ENCODE measurements at regions not wholly inside any gene's neighbourhood (a gene's known extent, or its start where the extent isn't known, plus 50 kb on each side); places are given as distances from the start of the nearest gene placed in this dataset.

DNA sequence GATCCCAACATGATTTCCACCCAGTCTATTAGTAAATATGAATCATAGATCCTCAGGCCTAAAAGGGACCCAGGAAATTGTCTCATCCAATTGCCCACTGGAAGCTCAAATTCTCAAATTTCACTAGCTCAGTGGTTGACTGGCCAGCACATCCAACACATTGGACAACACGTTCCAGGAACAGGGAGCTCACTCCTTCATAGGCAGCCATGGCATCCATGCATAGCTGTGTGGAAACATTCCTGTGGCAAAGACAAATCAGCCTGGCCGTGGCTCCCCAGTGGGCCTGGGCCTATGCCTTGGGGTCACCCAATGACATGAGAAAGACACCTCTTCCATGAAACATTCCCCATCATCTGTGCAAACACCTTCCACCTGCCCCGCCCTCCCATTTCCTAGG lies 261.1 kb downstream of the ANAPC1 start:
- TF ChIP-seq, protein P1, sequence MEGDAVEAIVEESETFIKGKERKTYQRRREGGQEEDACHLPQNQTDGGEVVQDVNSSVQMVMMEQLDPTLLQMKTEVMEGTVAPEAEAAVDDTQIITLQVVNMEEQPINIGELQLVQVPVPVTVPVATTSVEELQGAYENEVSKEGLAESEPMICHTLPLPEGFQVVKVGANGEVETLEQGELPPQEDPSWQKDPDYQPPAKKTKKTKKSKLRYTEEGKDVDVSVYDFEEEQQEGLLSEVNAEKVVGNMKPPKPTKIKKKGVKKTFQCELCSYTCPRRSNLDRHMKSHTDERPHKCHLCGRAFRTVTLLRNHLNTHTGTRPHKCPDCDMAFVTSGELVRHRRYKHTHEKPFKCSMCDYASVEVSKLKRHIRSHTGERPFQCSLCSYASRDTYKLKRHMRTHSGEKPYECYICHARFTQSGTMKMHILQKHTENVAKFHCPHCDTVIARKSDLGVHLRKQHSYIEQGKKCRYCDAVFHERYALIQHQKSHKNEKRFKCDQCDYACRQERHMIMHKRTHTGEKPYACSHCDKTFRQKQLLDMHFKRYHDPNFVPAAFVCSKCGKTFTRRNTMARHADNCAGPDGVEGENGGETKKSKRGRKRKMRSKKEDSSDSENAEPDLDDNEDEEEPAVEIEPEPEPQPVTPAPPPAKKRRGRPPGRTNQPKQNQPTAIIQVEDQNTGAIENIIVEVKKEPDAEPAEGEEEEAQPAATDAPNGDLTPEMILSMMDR (IDR thresholded peaks at IDR 0.05; ENCODE audit: low read depth, low read length) = no peak
- no peak for TF ChIP-seq MYC (IDR thresholded peaks at IDR 0.05; ENCODE audit: low read depth, low read length)
